ENCODE measurements at regions not wholly inside any gene's neighbourhood (a gene's known extent, or its start where the extent isn't known, plus 50 kb on each side); places are given as distances from the start of the nearest gene placed in this dataset.

GRCh38 chr14:27008187-27008586, 410.4 kb upstream of the NOVA1 start:
- DNase-seq: no peak

- DNase-seq: no peak
Measured at GRCh38 chr14:27012641-27013040, 414.8 kb upstream of the NOVA1 start.

- DNase-seq: no peak
Measured at GRCh38 chr14:27013678-27014077, 415.8 kb upstream of the NOVA1 start.

GRCh38 chr14:27015065-27015464, 417.2 kb upstream of the NOVA1 start:
- no peak for DNase-seq

- no peak for DNase-seq
Measured at GRCh38 chr14:27025648-27026047, 427.8 kb upstream of the NOVA1 start.

- no peak for DNase-seq
Measured at GRCh38 chr14:27026097-27026496, 428.3 kb upstream of the NOVA1 start.

GRCh38 chr14:27040552-27040951, 442.7 kb upstream of the NOVA1 start:
- no peak for DNase-seq

GRCh38 chr14:27049701-27050100, 451.9 kb upstream of the NOVA1 start:
- DNase-seq: no peak

- DNase-seq: no peak
Measured at GRCh38 chr14:27050208-27050607, 452.4 kb upstream of the NOVA1 start.

GRCh38 chr14:27056586-27056985, 458.8 kb upstream of the NOVA1 start:
- DNase-seq: no peak

- DNase-seq: no peak
Measured at GRCh38 chr14:27061299-27061698, 463.5 kb upstream of the NOVA1 start.

- no peak for DNase-seq
Measured at GRCh38 chr14:27063959-27064358, 466.1 kb upstream of the NOVA1 start.

- DNase-seq: no peak
Measured at GRCh38 chr14:27065886-27066285, 468.1 kb upstream of the NOVA1 start.

GRCh38 chr14:27067961-27068360, 470.1 kb upstream of the NOVA1 start:
- no peak for DNase-seq

GRCh38 chr14:27072589-27072988, 474.8 kb upstream of the NOVA1 start:
- no peak for DNase-seq

- DNase-seq: no peak
Measured at GRCh38 chr14:27075503-27075902, 477.7 kb upstream of the NOVA1 start.

- DNase-seq: no peak
Measured at GRCh38 chr14:27077214-27077613, 479.4 kb upstream of the NOVA1 start.

- DNase-seq: no peak
Measured at GRCh38 chr14:27077710-27078109, 479.9 kb upstream of the NOVA1 start.

GRCh38 chr14:27078191-27078590, 480.4 kb upstream of the NOVA1 start:
- no peak for DNase-seq

GRCh38 chr14:27079716-27080115, 481.9 kb upstream of the NOVA1 start:
- no peak for DNase-seq

- DNase-seq: no peak
Measured at GRCh38 chr14:27085500-27085899, 487.7 kb upstream of the NOVA1 start.

GRCh38 chr14:27090716-27091115, 492.9 kb upstream of the NOVA1 start:
- DNase-seq: no peak

- DNase-seq: no peak
Measured at GRCh38 chr14:27091973-27092372, 494.1 kb upstream of the NOVA1 start.

GRCh38 chr14:27096091-27096490, 498.3 kb upstream of the NOVA1 start:
- no peak for DNase-seq

GRCh38 chr14:27098451-27098850, 500.6 kb upstream of the NOVA1 start:
- DNase-seq: no peak

GRCh38 chr14:27114180-27114579, 516.3 kb upstream of the NOVA1 start:
- no peak for DNase-seq
